Keratinocyte (primary cell): ENCODE measurements at regions not wholly inside any gene's neighbourhood (a gene's known extent, or its start where the extent isn't known, plus 50 kb on each side); places are given as distances from the start of the nearest gene placed in this dataset.

Experiments
- DNase-seq: peaks from one replicate; pipeline ENCODE4 v3.0.0-alpha.2; 2011; ENCODE audit warnings: low read depth, missing footprints, low spot score
- FAIRE-seq: peaks from 2 replicates; lab custom pipeline; 2011; peaks lifted over from hg19 to GRCh38; lab: Jason Lieb, UNC
- H2AFZ ChIP-seq: 2 replicates; pipeline ENCODE4 v1.6.0; 2012; ENCODE audit warnings: low read length, control low read depth, inconsistent platforms; ENCODE audit not compliant: control insufficient read depth
- H3K27ac ChIP-seq: 2 replicates; pipeline ENCODE4 v1.5.1; 2011; ENCODE audit warnings: low read length; ENCODE audit not compliant: control insufficient read depth, insufficient read depth
- H3K27me3 ChIP-seq: 3 replicates; pipeline ENCODE4 v1.6.0; 2011; ENCODE audit warnings: low read length; ENCODE audit not compliant: control insufficient read depth, insufficient read depth; ENCODE audit errors: extremely low read depth
- H3K36me3 ChIP-seq, 2 experiments: 2 replicates in 1 of 2; 3 replicates in 1 of 2; pipeline ENCODE4 v1.5.1; 2011; ENCODE audit warnings: low read length in 2 of 2, mild to moderate bottlenecking in 1 of 2; ENCODE audit not compliant: control insufficient read depth in 2 of 2, insufficient read depth in 2 of 2; ENCODE audit errors: extremely low read depth in 1 of 2
- H3K4me1 ChIP-seq: 3 replicates; pipeline ENCODE4 v1.5.1; 2011; ENCODE audit warnings: low read length; ENCODE audit not compliant: control insufficient read depth, insufficient read depth; ENCODE audit errors: extremely low read depth
- H3K4me2 ChIP-seq: 3 replicates; pipeline ENCODE4 v1.6.0; 2011; ENCODE audit warnings: low read depth, low read length; ENCODE audit not compliant: control insufficient read depth, insufficient read depth; ENCODE audit errors: extremely low read depth
- H3K4me3 ChIP-seq, 3 experiments: fragments of 200-600 bp in 1 of 3; sonication (generic) in 1 of 3; 2 replicates in 2 of 3; 3 replicates in 1 of 3; pipeline ENCODE4 v1.5.1; 2011 to 2016; ENCODE audit warnings: low read length in 3 of 3, mild to moderate bottlenecking in 3 of 3, control low read depth in 2 of 3, inconsistent platforms in 1 of 3, low read depth in 1 of 3, mixed read lengths in 1 of 3, mixed run types in 1 of 3, moderate library complexity in 1 of 3; ENCODE audit not compliant: control insufficient read depth in 2 of 3, insufficient read depth in 2 of 3; ENCODE audit errors: extremely low read depth in 1 of 3
- H3K79me2 ChIP-seq: 2 replicates; pipeline ENCODE4 v1.6.0; 2012; ENCODE audit warnings: low read length; ENCODE audit not compliant: control insufficient read depth, insufficient read depth
- H3K9ac ChIP-seq: 3 replicates; pipeline ENCODE4 v1.6.0; 2011; ENCODE audit warnings: low read length; ENCODE audit not compliant: control insufficient read depth, insufficient read depth; ENCODE audit errors: extremely low read depth
- H3K9me1 ChIP-seq: 3 replicates; pipeline ENCODE4 v1.6.0; 2011; ENCODE audit warnings: low read length; ENCODE audit not compliant: control insufficient read depth, insufficient read depth; ENCODE audit errors: extremely low read depth
- H3K9me3 ChIP-seq: 2 replicates; pipeline ENCODE4 v1.5.1; 2012; ENCODE audit warnings: low read depth, low read length; ENCODE audit not compliant: control insufficient read depth
- H4K20me1 ChIP-seq: 3 replicates; pipeline ENCODE4 v1.6.0; 2011; ENCODE audit warnings: low read length; ENCODE audit not compliant: control insufficient read depth, insufficient read depth; ENCODE audit errors: extremely low read depth
- EZH2 ChIP-seq: IDR thresholded peaks from one replicate; pipeline ENCODE4 v1.6.1; 2012; ENCODE audit warnings: inconsistent platforms, mild to moderate bottlenecking, low read length, moderate library complexity
- dilution Hi-C: fragments of 300-500 bp; cut with MboI; formaldehyde crosslinking; loops from one replicate; pipeline ENCODE4 v1.7.0; 2020; ENCODE audit warnings: low sequenced_read_pairs; ENCODE audit not compliant: extremely low pct_ligation_motif_present
- TF ChIP-seq, protein P1 (sequence below), 3 experiments: IDR thresholded peaks in 1 of 3; conservative IDR thresholded peaks in 1 of 3; optimal IDR thresholded peaks in 1 of 3; 2 replicates in 2 of 3; 3 replicates in 1 of 3; pipeline versions ENCODE3 to v1.5.1; 2011; ENCODE audit warnings: low read length in 3 of 3, mild to moderate bottlenecking in 3 of 3, moderate library complexity in 2 of 3, control low read depth in 1 of 3, inconsistent platforms in 1 of 3; ENCODE audit not compliant: insufficient read depth in 2 of 3; ENCODE audit errors: extremely low read depth in 1 of 3

DNA sequence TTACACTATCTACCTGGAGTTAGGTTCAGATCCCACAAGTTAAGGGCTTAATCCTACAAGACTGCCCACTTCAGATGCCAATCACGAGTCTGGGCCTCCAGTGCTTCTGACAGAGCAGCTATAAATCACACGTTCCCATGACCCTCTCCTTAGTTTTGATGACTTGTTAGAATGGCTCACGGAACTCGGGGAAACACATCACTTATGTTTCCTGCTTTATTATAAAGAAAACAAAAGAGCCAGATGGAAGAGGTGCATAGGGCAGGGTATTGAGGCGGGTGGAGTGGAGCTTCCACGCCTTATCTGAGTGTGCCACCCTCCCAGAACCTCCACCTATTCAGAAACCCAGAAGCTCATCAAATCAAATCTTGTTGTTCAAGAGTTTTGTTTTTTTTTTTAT, 170.8 kb downstream of the MOBP start:
- FAIRE-seq: no peak
- Histone ChIP-seq H2AFZ (no peak overlapping the region), H3K9me1 (no peaks in the 10 kb centered on the region), H3K79me2 (no peaks in the 10 kb centered on the region), H3K9me3 (no peaks in the 10 kb centered on the region), H3K4me1 (peaks cover 15% of the 10 kb centered on the region), H3K4me3 (no peak overlapping the region), H3K27me3 (no peaks in the 10 kb centered on the region), H4K20me1 (no peaks in the 10 kb centered on the region), H3K4me2 (no peak overlapping the region), H3K36me3 (no peaks in the 10 kb centered on the region), H3K27ac (no peak overlapping the region), H3K9ac (no peak overlapping the region)
- TF ChIP-seq EZH2: no peak
- TF ChIP-seq, protein P1, sequence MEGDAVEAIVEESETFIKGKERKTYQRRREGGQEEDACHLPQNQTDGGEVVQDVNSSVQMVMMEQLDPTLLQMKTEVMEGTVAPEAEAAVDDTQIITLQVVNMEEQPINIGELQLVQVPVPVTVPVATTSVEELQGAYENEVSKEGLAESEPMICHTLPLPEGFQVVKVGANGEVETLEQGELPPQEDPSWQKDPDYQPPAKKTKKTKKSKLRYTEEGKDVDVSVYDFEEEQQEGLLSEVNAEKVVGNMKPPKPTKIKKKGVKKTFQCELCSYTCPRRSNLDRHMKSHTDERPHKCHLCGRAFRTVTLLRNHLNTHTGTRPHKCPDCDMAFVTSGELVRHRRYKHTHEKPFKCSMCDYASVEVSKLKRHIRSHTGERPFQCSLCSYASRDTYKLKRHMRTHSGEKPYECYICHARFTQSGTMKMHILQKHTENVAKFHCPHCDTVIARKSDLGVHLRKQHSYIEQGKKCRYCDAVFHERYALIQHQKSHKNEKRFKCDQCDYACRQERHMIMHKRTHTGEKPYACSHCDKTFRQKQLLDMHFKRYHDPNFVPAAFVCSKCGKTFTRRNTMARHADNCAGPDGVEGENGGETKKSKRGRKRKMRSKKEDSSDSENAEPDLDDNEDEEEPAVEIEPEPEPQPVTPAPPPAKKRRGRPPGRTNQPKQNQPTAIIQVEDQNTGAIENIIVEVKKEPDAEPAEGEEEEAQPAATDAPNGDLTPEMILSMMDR (optimal IDR thresholded peaks at IDR 0.05 in 1 of 3, IDR thresholded peaks at IDR 0.05 in 1 of 3, conservative IDR thresholded peaks at IDR 0.05 in 1 of 3; ENCODE audit: extremely low read depth in 1 of 3, insufficient read depth in 2 of 3, low read length in 3 of 3): no peak
- no peak for DNase-seq
- dilution Hi-C loops: no loop called here

DNA sequence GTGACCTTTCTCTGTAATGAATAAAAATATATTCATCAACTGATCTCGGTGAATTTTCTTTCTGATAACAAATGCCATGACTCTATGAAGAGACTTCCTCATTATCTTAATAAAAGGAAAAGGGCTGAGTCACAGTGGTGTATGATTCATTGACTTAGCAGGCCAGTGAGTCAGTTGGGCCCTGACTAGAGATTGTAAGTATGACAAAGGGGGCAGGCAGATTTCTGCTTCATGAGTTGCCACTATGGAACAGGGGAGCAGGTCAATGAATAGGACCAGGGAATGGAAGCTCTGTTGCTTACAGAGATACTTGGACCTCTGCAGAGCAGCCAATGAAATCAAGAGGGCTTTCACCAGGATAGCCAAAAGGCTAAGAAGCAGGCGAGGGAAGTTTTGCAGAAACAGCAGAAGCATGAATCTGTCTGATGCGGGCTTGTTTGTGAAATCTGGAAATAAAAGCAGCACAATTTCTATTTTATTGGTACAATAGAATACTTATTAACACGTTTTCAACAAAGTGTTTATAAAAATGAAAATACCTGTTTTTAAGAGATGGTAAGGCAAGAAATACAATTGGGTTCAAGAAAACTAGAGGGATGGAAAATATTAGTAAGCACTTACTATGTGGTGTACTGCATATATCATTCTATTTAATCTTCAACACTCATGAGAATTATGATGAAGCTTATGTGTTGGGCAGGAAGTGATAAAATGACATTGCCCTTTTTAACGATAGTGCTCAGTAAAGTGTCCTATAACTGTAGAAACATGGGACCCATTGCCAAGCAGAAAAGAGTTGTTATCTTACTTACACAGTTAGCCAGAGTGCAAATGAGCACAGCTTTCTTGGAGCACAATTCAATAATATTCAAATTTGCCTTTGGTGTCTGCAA, 169.8 kb upstream of the MYRIP start:
- peak; percentile 91 for FAIRE-seq
- dilution Hi-C loops: no loop called here
- H2AFZ ChIP-seq: no peak overlapping the region

More for the DNA sequence above, 169.8 kb upstream of the MYRIP start:
- Histone ChIP-seq H3K36me3 (no peaks in the 10 kb centered on the region), H3K4me3 (no peak overlapping the region), H3K4me2 (no peak overlapping the region), H3K27me3 (no peaks in the 10 kb centered on the region), H4K20me1 (no peaks in the 10 kb centered on the region), H3K9ac (no peak overlapping the region), H3K79me2 (no peaks in the 10 kb centered on the region), H3K27ac (peak overlapping the region; percentile 8), H3K9me1 (no peaks in the 10 kb centered on the region), H3K9me3 (no peaks in the 10 kb centered on the region), H3K4me1 (peaks cover 15% of the 10 kb centered on the region)
- TF ChIP-seq, protein P1 (optimal IDR thresholded peaks at IDR 0.05 in 1 of 3, IDR thresholded peaks at IDR 0.05 in 1 of 3, conservative IDR thresholded peaks at IDR 0.05 in 1 of 3; ENCODE audit: extremely low read depth in 1 of 3, insufficient read depth in 2 of 3, low read length in 3 of 3): no peak
- no peak for TF ChIP-seq EZH2
- DNase-seq: peak; percentile 81
